ENCODE measurements at regions not wholly inside any gene's neighbourhood (a gene's known extent, or its start where the extent isn't known, plus 50 kb on each side); places are given as distances from the start of the nearest gene placed in this dataset.

- TF ChIP-seq CTCF (IDR thresholded peaks at IDR 0.05; ENCODE audit: insufficient read depth, low read length) (no peak), POLR2AphosphoS5 (IDR thresholded peaks at IDR 0.05; ENCODE audit: low read depth) (no peak), REST (IDR thresholded peaks at IDR 0.05; ENCODE audit: insufficient replicate concordance, low read depth) (no peak)
Observed at GRCh38 chr9:129439242-129439641, 181.7 kb downstream of the C9orf50 start.

Data from HL-60 (cell line).